ENCODE measurements at regions not wholly inside any gene's neighbourhood (a gene's known extent, or its start where the extent isn't known, plus 50 kb on each side); places are given as distances from the start of the nearest gene placed in this dataset.

- ATAC-seq: peak; percentile 9
These were observed 50.0 kb downstream of the NCOR2 start for GRCh38 chr12:124517260-124518050.

- ATAC-seq: no peak
These were observed 50.6 kb downstream of the NCOR2 start for GRCh38 chr12:124516850-124517249.

- ATAC-seq: no peak
These were observed 51.4 kb downstream of the NCOR2 start for GRCh38 chr12:124515981-124516380.

GRCh38 chr12:124514996-124515932, 52.1 kb downstream of the NCOR2 start:
- ATAC-seq: no peak

GRCh38 chr12:124514145-124514995, 53.0 kb downstream of the NCOR2 start:
- ATAC-seq: no peak

GRCh38 chr12:124513297-124513867, 54.0 kb downstream of the NCOR2 start:
- no peak for ATAC-seq

- ATAC-seq: peak; percentile 56
These were observed 54.6 kb downstream of the NCOR2 start for GRCh38 chr12:124512667-124513296.

- no peak for ATAC-seq
These were observed 56.0 kb downstream of the NCOR2 start for GRCh38 chr12:124511259-124511985.

GRCh38 chr12:124510301-124510970, 57.0 kb downstream of the NCOR2 start:
- peak; percentile 19 for ATAC-seq

GRCh38 chr12:124509676-124510300, 57.6 kb downstream of the NCOR2 start:
- ATAC-seq: peak; percentile 34

- no peak for ATAC-seq
These were observed 58.1 kb downstream of the NCOR2 start for GRCh38 chr12:124509300-124509675.

GRCh38 chr12:124508381-124509079, 58.9 kb downstream of the NCOR2 start:
- ATAC-seq: no peak

GRCh38 chr12:124507188-124508109, 60.0 kb downstream of the NCOR2 start:
- no peak for ATAC-seq

- no peak for ATAC-seq
These were observed 60.6 kb downstream of the NCOR2 start for GRCh38 chr12:124506832-124507153.

- peak; percentile 12 for ATAC-seq
These were observed 61.1 kb downstream of the NCOR2 start for GRCh38 chr12:124506145-124506831.

- ATAC-seq: no peak
These were observed 62.2 kb downstream of the NCOR2 start for GRCh38 chr12:124505001-124505818.

Data from esophagus mucosa (tissue), 1 donor.